Testis (tissue), 2 donors: ENCODE measurements at regions not wholly inside any gene's neighbourhood (a gene's known extent, or its start where the extent isn't known, plus 50 kb on each side); places are given as distances from the start of the nearest gene placed in this dataset.

Source experiments
- POLR2A ChIP-seq: fragments of 450-650 bp; IDR thresholded peaks from one replicate; pipeline ENCODE4 v1.6.1; 2017; ENCODE audit warnings: antibody characterized with exemption, mild to moderate bottlenecking, moderate library complexity
- TF ChIP-seq, protein P1 (sequence below), 3 experiments: fragments of 450-650 bp in 2 of 3; fragments of 200-600 bp in 1 of 3; sonication (generic) in 1 of 3; IDR thresholded peaks; one replicate each; pipeline ENCODE4 v1.5.1; 2016 to 2019; ENCODE audit warnings: antibody characterized with exemption in 3 of 3, mild to moderate bottlenecking in 2 of 3, moderate library complexity in 1 of 3

DNA sequence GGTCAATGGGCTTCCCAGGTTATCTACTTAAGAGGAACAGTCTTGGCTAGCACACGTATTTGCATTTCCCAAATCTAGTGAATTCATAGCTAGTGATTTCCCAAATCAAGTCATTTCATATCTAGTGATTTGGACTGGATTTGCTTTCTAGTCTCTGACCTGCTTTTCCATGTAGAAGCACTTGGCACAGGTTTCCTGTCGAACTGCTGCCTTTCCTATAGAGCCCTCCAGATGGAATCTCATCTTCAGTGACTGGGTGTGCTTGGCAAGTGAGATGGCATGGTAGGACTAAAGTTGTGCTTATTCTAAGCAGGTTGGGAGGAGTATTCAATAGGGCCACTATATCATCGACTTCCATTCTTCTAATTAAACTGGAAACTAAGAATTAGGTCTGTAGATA lies 94.7 kb downstream of the CCNG2 start:
- TF ChIP-seq, protein P1, sequence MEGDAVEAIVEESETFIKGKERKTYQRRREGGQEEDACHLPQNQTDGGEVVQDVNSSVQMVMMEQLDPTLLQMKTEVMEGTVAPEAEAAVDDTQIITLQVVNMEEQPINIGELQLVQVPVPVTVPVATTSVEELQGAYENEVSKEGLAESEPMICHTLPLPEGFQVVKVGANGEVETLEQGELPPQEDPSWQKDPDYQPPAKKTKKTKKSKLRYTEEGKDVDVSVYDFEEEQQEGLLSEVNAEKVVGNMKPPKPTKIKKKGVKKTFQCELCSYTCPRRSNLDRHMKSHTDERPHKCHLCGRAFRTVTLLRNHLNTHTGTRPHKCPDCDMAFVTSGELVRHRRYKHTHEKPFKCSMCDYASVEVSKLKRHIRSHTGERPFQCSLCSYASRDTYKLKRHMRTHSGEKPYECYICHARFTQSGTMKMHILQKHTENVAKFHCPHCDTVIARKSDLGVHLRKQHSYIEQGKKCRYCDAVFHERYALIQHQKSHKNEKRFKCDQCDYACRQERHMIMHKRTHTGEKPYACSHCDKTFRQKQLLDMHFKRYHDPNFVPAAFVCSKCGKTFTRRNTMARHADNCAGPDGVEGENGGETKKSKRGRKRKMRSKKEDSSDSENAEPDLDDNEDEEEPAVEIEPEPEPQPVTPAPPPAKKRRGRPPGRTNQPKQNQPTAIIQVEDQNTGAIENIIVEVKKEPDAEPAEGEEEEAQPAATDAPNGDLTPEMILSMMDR (IDR thresholded peaks at IDR 0.05), result no peak
- TF ChIP-seq POLR2A, result no peak
